Mesenchymal stem cell (in vitro differentiated cells and primary cell): ENCODE measurements at regions not wholly inside any gene's neighbourhood (a gene's known extent, or its start where the extent isn't known, plus 50 kb on each side); places are given as distances from the start of the nearest gene placed in this dataset.

Experiments
- DNase-seq: peaks from one replicate; pipeline ENCODE4 v3.0.0-alpha.2; 2013
- H2AFZ ChIP-seq: one replicate; pipeline ENCODE4 v1.6.1; 2013; ENCODE audit warnings: low read depth, mild to moderate bottlenecking, control low read depth, inconsistent platforms, low read length, moderate library complexity
- H2AK5ac ChIP-seq: 2 replicates; pipeline ENCODE4 v1.6.1; 2013; ENCODE audit warnings: low read length, moderate library complexity, mild to moderate bottlenecking, inconsistent platforms; ENCODE audit not compliant: severe bottlenecking
- H2BK120ac ChIP-seq: one replicate; pipeline ENCODE4 v1.6.1; 2013; ENCODE audit warnings: low read depth, mild to moderate bottlenecking, inconsistent platforms, low read length, moderate library complexity
- H2BK12ac ChIP-seq, 2 experiments: one replicate each; pipeline ENCODE4 v1.6.1; 2013; ENCODE audit warnings: inconsistent platforms in 2 of 2, low read length in 2 of 2, mild to moderate bottlenecking in 2 of 2, moderate library complexity in 2 of 2, control low read depth in 1 of 2
- H2BK15ac ChIP-seq: one replicate; pipeline ENCODE4 v1.6.1; 2013; ENCODE audit warnings: mild to moderate bottlenecking, low read depth, inconsistent platforms; ENCODE audit not compliant: poor library complexity, severe bottlenecking
- H2BK5ac ChIP-seq: 2 replicates; pipeline ENCODE4 v1.6.1; 2013; ENCODE audit warnings: low read depth, mild to moderate bottlenecking, low read length, control low read depth, inconsistent platforms; ENCODE audit not compliant: poor library complexity, severe bottlenecking
- H3K14ac ChIP-seq, 2 experiments: one replicate each; pipeline ENCODE4 v1.6.1; 2013; ENCODE audit warnings: inconsistent platforms in 2 of 2, low read length in 2 of 2, control low read depth in 1 of 2, mild to moderate bottlenecking in 1 of 2, moderate library complexity in 1 of 2
- H3K18ac ChIP-seq, 2 experiments: one replicate each; pipeline ENCODE4 v1.6.1; 2013; ENCODE audit warnings: inconsistent platforms in 2 of 2, low read length in 2 of 2, control low read depth in 1 of 2, low read depth in 1 of 2, mild to moderate bottlenecking in 1 of 2
- H3K23ac ChIP-seq, 2 experiments: one replicate each; pipeline ENCODE4 v1.6.1; 2013; ENCODE audit warnings: inconsistent platforms in 2 of 2, low read length in 2 of 2, mild to moderate bottlenecking in 2 of 2, moderate library complexity in 2 of 2, control low read depth in 1 of 2
- H3K27ac ChIP-seq: 2 replicates; pipeline ENCODE4 v1.5.1; 2013; ENCODE audit warnings: mild to moderate bottlenecking, moderate library complexity, low read length, control low read depth, inconsistent platforms; ENCODE audit not compliant: poor library complexity, severe bottlenecking
- H3K27me3 ChIP-seq, 2 experiments: 2 replicates each; pipeline versions ENCODE4 v1.6.1 to v1.7.0; 2013; ENCODE audit warnings: low read length in 2 of 2, mild to moderate bottlenecking in 2 of 2, moderate library complexity in 2 of 2, control low read depth in 1 of 2, inconsistent platforms in 1 of 2; ENCODE audit not compliant: control insufficient read depth in 1 of 2, insufficient read depth in 1 of 2
- H3K36me3 ChIP-seq, 2 experiments: 2 replicates each; pipeline versions ENCODE4 v1.6.1 to v1.7.0; 2013; ENCODE audit warnings: low read length in 2 of 2, control low read depth in 1 of 2, inconsistent platforms in 1 of 2, low read depth in 1 of 2, mild to moderate bottlenecking in 1 of 2; ENCODE audit not compliant: insufficient read depth in 2 of 2, control insufficient read depth in 1 of 2
- H3K4ac ChIP-seq, 2 experiments: one replicate each; pipeline ENCODE4 v1.6.1; 2013; ENCODE audit warnings: inconsistent platforms in 2 of 2, low read length in 2 of 2, mild to moderate bottlenecking in 2 of 2, moderate library complexity in 2 of 2, control low read depth in 1 of 2, low read depth in 1 of 2
- H3K4me1 ChIP-seq: 2 replicates; pipeline ENCODE4 v1.6.1; 2013; ENCODE audit warnings: low read depth, low read length, control low read depth; ENCODE audit not compliant: control insufficient read depth, insufficient read depth
- H3K4me2 ChIP-seq: 2 replicates; pipeline ENCODE4 v1.6.1; 2013; ENCODE audit warnings: low read length, mild to moderate bottlenecking, inconsistent platforms; ENCODE audit not compliant: poor library complexity, severe bottlenecking
- H3K4me3 ChIP-seq, 2 experiments: 2 replicates each; pipeline versions ENCODE4 v1.5.1 to v1.7.0; 2013; ENCODE audit warnings: low read length in 2 of 2, mild to moderate bottlenecking in 2 of 2, control low read depth in 1 of 2, low read depth in 1 of 2; ENCODE audit not compliant: insufficient read depth in 1 of 2
- H3K79me1 ChIP-seq: replicated peaks from 2 replicates; pipeline ENCODE4 v1.6.1; 2013; ENCODE audit warnings: mild to moderate bottlenecking, control low read depth, low read length, inconsistent platforms; ENCODE audit not compliant: poor library complexity, severe bottlenecking
- H3K9ac ChIP-seq: 2 replicates; pipeline ENCODE4 v1.7.0; 2013; ENCODE audit warnings: mild to moderate bottlenecking, low read length, moderate library complexity
- H3K9me3 ChIP-seq: 2 replicates; pipeline ENCODE4 v1.7.0; 2013; ENCODE audit warnings: mild to moderate bottlenecking, low read length; ENCODE audit not compliant: control insufficient read depth
- H4K8ac ChIP-seq: one replicate; pipeline ENCODE4 v1.6.1; 2013; ENCODE audit warnings: inconsistent platforms, mild to moderate bottlenecking, low read length, moderate library complexity
- H4K91ac ChIP-seq: one replicate; pipeline ENCODE4 v1.6.1; 2013; ENCODE audit warnings: mild to moderate bottlenecking, low read length, inconsistent platforms
- WGBS: methylation state at CpG from one replicate; pipeline ENCODE4 v1.1.7; 2013; ENCODE audit warnings: mixed read lengths; 5-methylcytosine and 5-hydroxymethylcytosine counted together

- no peak overlapping the region for H3K9ac ChIP-seq
- no peaks in the 10 kb centered on the region for H3K9me3 ChIP-seq
- H2BK15ac ChIP-seq, result no peak overlapping the region
- H3K14ac ChIP-seq, result no peak overlapping the region
- H3K18ac ChIP-seq, result no peak overlapping the region
- no peak overlapping the region for H4K8ac ChIP-seq
- no peak overlapping the region for H2AFZ ChIP-seq
- no peak overlapping the region for H2AK5ac ChIP-seq
- H2BK12ac ChIP-seq, result no peak overlapping the region
- WGBS, result 88% methylated on average over 6 of the region's 6 CpGs
- no peak overlapping the region for H2BK120ac ChIP-seq
- no peak overlapping the region for H3K27ac ChIP-seq
- H3K79me1 ChIP-seq, result no peaks in the 10 kb centered on the region
- DNase-seq, result no peak
- H3K4me3 ChIP-seq, result no peak overlapping the region
- H2BK5ac ChIP-seq, result no peak overlapping the region
- no peak overlapping the region for H3K23ac ChIP-seq
- H4K91ac ChIP-seq, result no peak overlapping the region
- no peak overlapping the region for H3K4me2 ChIP-seq
- H3K36me3 ChIP-seq, result no peaks in the 10 kb centered on the region
- H3K4me1 ChIP-seq, result no peaks in the 10 kb centered on the region
- H3K27me3 ChIP-seq, result peaks cover 0 to 17% of the 10 kb centered on the region in 2 experiments
- no peak overlapping the region for H3K4ac ChIP-seq
Measured at GRCh38 chr14:94867209-94867608, 97.3 kb upstream of the GSC start.

- no peak overlapping the region for H3K4me2 ChIP-seq
Measured at GRCh38 chr14:94864387-94865195, 94.7 kb upstream of the GSC start.

GRCh38 chr14:94863366-94863765, 93.5 kb upstream of the GSC start:
- 90% methylated on average over 4 of the region's 5 CpGs for WGBS
- no peak overlapping the region for H3K18ac ChIP-seq
- no peak overlapping the region for H2BK5ac ChIP-seq
- no peaks in the 10 kb centered on the region for H3K36me3 ChIP-seq
- H2BK15ac ChIP-seq, result no peak overlapping the region
- H3K27me3 ChIP-seq, result peaks cover 5 to 43% of the 10 kb centered on the region in 2 experiments
- no peak overlapping the region for H3K9ac ChIP-seq
- H2BK120ac ChIP-seq, result no peak overlapping the region
- no peak overlapping the region for H2BK12ac ChIP-seq
- no peak for DNase-seq
- no peak overlapping the region for H3K4ac ChIP-seq
- no peak overlapping the region for H3K14ac ChIP-seq
- no peaks in the 10 kb centered on the region for H3K4me1 ChIP-seq
- no peak overlapping the region for H3K27ac ChIP-seq
- no peak overlapping the region for H2AFZ ChIP-seq
- H2AK5ac ChIP-seq, result no peak overlapping the region
- no peak overlapping the region for H3K4me2 ChIP-seq
- H3K9me3 ChIP-seq, result no peaks in the 10 kb centered on the region
- H4K91ac ChIP-seq, result no peak overlapping the region
- no peak overlapping the region for H3K4me3 ChIP-seq
- H3K23ac ChIP-seq, result no peak overlapping the region
- H4K8ac ChIP-seq, result no peak overlapping the region
- H3K79me1 ChIP-seq, result no peaks in the 10 kb centered on the region

More at GRCh38 chr14:94864387-94865195, 94.7 kb upstream of the GSC start:
- no peak overlapping the region for H2BK15ac ChIP-seq
- H3K18ac ChIP-seq, result no peak overlapping the region
- DNase-seq, result no peak
- no peak overlapping the region for H4K91ac ChIP-seq
- no peaks in the 10 kb centered on the region for H3K9me3 ChIP-seq
- no peak overlapping the region for H2AFZ ChIP-seq
- no peak overlapping the region for H2BK5ac ChIP-seq
- peaks cover 0 to 35% of the 10 kb centered on the region in 2 experiments for H3K27me3 ChIP-seq
- H3K14ac ChIP-seq, result no peak overlapping the region
- H3K27ac ChIP-seq, result no peak overlapping the region
- no peak overlapping the region for H3K4ac ChIP-seq
- H3K79me1 ChIP-seq, result no peaks in the 10 kb centered on the region
- H2AK5ac ChIP-seq, result no peak overlapping the region
- no peak overlapping the region for H2BK12ac ChIP-seq
- no peak overlapping the region for H2BK120ac ChIP-seq
- no peaks in the 10 kb centered on the region for H3K4me1 ChIP-seq
- H3K23ac ChIP-seq, result no peak overlapping the region
- peak overlapping the region; percentile 53 for H3K9ac ChIP-seq
- no peaks in the 10 kb centered on the region for H3K36me3 ChIP-seq
- 71% methylated on average over 41 of the region's 45 CpGs for WGBS
- no peak overlapping the region for H4K8ac ChIP-seq
- peak overlapping the region in 1 of 2 experiments; percentile 47 for H3K4me3 ChIP-seq

GRCh38 chr14:94857950-94858349, 88.0 kb upstream of the GSC start:
- Histone ChIP-seq H2BK12ac (no peak overlapping the region), H3K23ac (no peak overlapping the region), H3K14ac (no peak overlapping the region), H3K36me3 (no peaks in the 10 kb centered on the region), H3K18ac (no peak overlapping the region), H2BK15ac (no peak overlapping the region), H3K4me1 (no peaks in the 10 kb centered on the region), H4K91ac (no peak overlapping the region), H3K79me1 (no peaks in the 10 kb centered on the region), H3K4me2 (no peak overlapping the region), H2BK120ac (no peak overlapping the region), H2BK5ac (no peak overlapping the region), H4K8ac (no peak overlapping the region), H2AFZ (no peak overlapping the region), H3K9ac (no peak overlapping the region), H3K4me3 (no peak overlapping the region), H3K27ac (no peak overlapping the region), H3K4ac (no peak overlapping the region), H3K9me3 (peaks cover 11% of the 10 kb centered on the region), H2AK5ac (no peak overlapping the region), H3K27me3 (peaks cover 19 to 30% of the 10 kb centered on the region in 2 experiments)
- DNase-seq, result no peak
- WGBS, result 64% methylated on average over 3 of the region's 5 CpGs
